ENCODE measurements at regions not wholly inside any gene's neighbourhood (a gene's known extent, or its start where the extent isn't known, plus 50 kb on each side); places are given as distances from the start of the nearest gene placed in this dataset.
"Not testable (repeated sequence)": the region's sequence is repeated elsewhere in the genome, so short reads cannot be mapped to it uniquely, and the experiment has no call there.

GRCh38 chr4:115501656-115502055 is 388.2 kb upstream of the NDST4 start:
- no peak for DNase-seq (ENCODE audit: low spot score)

- not testable (repeated sequence) for DNase-seq (ENCODE audit: low spot score)
Observed at GRCh38 chr4:115493770-115494169, 380.4 kb upstream of the NDST4 start.

GRCh38 chr4:115491686-115492085 is 378.3 kb upstream of the NDST4 start:
- no peak for DNase-seq (ENCODE audit: low spot score)

- DNase-seq (ENCODE audit: low spot score): no peak
Observed at GRCh38 chr4:115489279-115489678, 375.9 kb upstream of the NDST4 start.

GRCh38 chr4:115485402-115485801 is 372.0 kb upstream of the NDST4 start:
- no peak for DNase-seq (ENCODE audit: low spot score)

GRCh38 chr4:115484479-115484878 is 371.1 kb upstream of the NDST4 start:
- DNase-seq (ENCODE audit: low spot score): no peak

GRCh38 chr4:115470763-115471162 is 357.3 kb upstream of the NDST4 start:
- DNase-seq (ENCODE audit: low spot score): no peak

- not testable (repeated sequence) for DNase-seq (ENCODE audit: low spot score)
Observed at GRCh38 chr4:115459301-115459700, 345.9 kb upstream of the NDST4 start.

GRCh38 chr4:115456231-115456630 is 342.8 kb upstream of the NDST4 start:
- DNase-seq (ENCODE audit: low spot score): no peak

- DNase-seq (ENCODE audit: low spot score): no peak
Observed at GRCh38 chr4:115454228-115454627, 340.8 kb upstream of the NDST4 start.

- DNase-seq (ENCODE audit: low spot score): no peak
Observed at GRCh38 chr4:115453416-115453815, 340.0 kb upstream of the NDST4 start.

- not testable (repeated sequence) for DNase-seq (ENCODE audit: low spot score)
Observed at GRCh38 chr4:115452229-115452628, 338.8 kb upstream of the NDST4 start.

GRCh38 chr4:115437739-115438138 is 324.3 kb upstream of the NDST4 start:
- no peak for DNase-seq (ENCODE audit: low spot score)

GRCh38 chr4:115433491-115433890 is 320.1 kb upstream of the NDST4 start:
- no peak for DNase-seq (ENCODE audit: low spot score)

- DNase-seq (ENCODE audit: low spot score): no peak
Observed at GRCh38 chr4:115430024-115430423, 316.6 kb upstream of the NDST4 start.

- DNase-seq (ENCODE audit: low spot score): no peak
Observed at GRCh38 chr4:115428455-115428854, 315.0 kb upstream of the NDST4 start.

- DNase-seq (ENCODE audit: low spot score): no peak
Observed at GRCh38 chr4:115424852-115425251, 311.4 kb upstream of the NDST4 start.

- no peak for DNase-seq (ENCODE audit: low spot score)
Observed at GRCh38 chr4:115418635-115419396, 305.4 kb upstream of the NDST4 start.

- no peak for DNase-seq (ENCODE audit: low spot score)
Observed at GRCh38 chr4:115396034-115396433, 282.6 kb upstream of the NDST4 start.

- DNase-seq (ENCODE audit: low spot score): no peak
Observed at GRCh38 chr4:115376866-115377265, 263.4 kb upstream of the NDST4 start.

- no peak for DNase-seq (ENCODE audit: low spot score)
Observed at GRCh38 chr4:115374621-115375020, 261.2 kb upstream of the NDST4 start.

- no peak for DNase-seq (ENCODE audit: low spot score)
Observed at GRCh38 chr4:115370490-115370889, 257.1 kb upstream of the NDST4 start.

- DNase-seq (ENCODE audit: low spot score): no peak
Observed at GRCh38 chr4:115370012-115370411, 256.6 kb upstream of the NDST4 start.
